NCI-H128 (cell line): ENCODE measurements at regions not wholly inside any gene's neighbourhood (a gene's known extent, or its start where the extent isn't known, plus 50 kb on each side); places are given as distances from the start of the nearest gene placed in this dataset.
A peak's percentile ranks its signal among the peaks of the same experiment; 100 is the strongest.

Experiments
- DNase-seq: peaks from one replicate; lab custom pipeline; 2025; ENCODE audit not compliant: unreplicated experiment; lab: John Stamatoyannopoulos, UW

DNA sequence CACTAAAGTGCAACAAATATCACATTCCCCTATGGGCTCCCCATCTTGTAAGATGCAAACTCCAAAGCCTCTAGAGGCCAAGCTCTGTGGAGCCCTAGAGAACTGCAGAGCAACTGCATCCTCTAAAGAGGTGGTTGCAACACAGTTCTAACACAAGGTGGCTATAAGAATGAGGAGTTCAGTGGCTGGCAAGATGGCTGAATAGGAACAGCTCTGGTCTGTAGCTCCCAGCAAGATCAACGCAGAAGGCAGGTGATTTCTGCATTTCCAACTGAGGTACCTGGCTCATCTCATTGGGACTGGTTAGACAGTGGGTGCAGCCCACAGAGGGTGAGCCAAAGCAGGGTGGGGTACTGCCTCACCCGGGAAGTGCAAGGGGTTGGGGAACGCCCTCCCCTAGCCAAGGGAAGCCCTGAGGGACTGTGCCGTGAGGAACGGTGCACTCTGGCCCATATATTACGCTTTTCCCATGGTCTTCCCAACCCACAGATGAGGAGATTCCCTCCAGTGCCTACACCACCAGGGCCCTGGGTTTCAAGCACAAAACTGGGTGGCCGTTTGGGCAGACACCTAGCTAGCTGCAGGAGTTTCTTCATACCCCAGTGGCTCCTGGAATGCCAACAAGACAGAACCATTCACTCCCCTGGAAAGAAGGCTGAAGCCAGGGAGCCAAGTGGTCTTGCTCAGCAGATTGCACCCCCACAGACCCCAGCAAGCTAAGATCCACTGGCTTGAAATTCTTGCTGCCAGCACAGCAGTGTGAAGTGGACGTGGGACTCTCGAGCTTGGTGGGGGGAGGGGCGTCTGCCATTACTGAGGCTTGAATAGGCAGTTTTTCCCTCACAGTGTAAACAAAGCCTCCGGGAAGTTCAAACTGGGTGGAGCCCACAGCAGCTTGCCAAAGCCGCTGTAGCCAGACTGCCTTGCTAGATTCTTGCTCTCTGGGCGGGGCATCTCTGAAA is 188.6 kb upstream of the EGLN3 start:
- peak; percentile 36 for DNase-seq

DNA sequence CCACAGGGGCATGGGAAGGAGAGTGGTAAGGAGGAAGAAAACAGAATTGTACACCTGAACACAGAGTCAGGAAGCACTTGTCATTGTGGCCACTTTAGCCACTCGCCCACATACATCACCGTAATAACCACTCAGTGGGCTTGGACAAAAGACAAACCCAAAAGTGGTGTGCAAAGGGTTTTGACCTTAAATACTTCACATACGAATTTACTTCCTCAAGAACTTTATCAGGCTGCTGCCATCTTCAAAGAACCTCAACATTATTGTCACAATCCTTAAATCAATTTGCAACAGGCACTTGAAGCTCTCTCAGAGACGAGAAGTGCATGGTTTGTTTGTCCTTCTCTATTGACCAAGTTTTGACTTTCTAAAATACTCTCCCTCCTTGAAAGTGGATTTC is 187.3 kb upstream of the EGLN3 start:
- no peak for DNase-seq

DNA sequence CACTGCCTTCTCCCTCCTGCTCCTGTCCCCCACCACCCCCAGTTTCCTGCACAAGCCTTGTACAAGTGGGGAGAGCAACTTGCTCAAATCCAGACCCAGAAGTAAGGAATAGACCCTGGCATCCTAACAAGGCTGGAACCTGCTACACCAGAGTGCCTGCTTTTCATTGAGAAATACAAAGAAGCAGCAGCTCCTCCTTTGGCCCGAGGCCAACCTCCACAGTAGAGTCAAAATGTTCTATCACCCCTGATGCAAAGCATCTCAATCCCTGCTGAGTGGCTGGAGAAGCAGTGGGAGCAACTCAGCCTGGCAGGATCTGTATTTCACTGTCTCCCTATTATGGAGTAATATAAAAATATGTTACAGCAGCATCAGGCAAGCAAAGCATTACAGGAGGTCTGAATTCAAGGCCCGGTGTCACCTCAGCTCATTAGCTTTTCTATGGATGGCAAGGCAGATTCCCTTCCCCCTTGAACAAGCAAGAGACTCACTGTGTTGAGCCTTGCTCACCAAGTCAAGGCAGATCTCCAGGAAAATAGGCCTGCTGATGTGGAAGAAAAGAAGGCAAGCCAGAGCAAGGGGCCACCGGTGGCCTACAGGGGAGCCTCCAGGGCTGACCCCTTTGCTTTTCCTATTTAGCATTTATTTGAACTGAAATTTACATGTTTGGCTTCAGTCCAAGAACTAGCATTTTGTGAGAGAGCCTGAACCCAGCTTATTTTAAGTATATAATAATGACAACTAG is 186.3 kb upstream of the EGLN3 start:
- no peak for DNase-seq

DNA sequence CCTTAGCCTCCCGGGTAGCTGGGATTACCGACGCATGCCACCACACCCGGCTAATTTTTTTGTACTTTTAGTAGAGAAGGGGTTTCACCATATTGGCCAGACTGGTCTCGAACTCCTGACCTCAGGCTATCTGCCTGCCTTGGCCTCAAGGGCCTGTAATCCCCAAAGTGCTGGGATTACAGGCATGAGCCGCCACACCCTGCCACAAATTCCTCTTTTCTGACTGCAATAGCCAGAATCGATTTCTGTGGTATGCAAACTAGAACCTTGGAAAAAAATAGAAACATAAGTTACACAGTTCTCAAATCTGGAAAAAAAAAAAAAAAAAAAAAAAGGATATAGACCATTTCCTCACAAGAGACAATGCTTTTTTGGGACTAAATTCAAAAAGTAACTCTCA is 184.6 kb upstream of the EGLN3 start:
- DNase-seq = no peak

DNA sequence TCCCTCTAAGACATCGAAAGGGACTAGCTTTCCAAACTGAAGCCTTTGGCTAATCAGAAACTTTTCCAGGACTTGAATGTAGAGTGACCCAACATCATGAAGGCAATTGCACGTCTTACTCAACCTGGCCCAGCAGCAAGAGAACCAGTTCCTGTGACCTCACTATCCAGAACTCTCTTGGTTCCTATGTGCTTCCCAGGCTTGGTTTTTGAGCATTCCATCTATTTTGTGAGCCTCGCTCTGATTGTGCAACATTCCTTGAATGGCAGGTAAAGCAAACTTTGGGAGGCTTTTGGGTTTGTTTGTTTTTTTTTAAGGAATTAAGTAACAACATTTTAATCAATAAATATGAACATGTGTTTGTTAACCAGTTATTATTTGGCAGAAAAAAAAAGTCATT is 183.6 kb upstream of the EGLN3 start:
- no peak for DNase-seq

DNA sequence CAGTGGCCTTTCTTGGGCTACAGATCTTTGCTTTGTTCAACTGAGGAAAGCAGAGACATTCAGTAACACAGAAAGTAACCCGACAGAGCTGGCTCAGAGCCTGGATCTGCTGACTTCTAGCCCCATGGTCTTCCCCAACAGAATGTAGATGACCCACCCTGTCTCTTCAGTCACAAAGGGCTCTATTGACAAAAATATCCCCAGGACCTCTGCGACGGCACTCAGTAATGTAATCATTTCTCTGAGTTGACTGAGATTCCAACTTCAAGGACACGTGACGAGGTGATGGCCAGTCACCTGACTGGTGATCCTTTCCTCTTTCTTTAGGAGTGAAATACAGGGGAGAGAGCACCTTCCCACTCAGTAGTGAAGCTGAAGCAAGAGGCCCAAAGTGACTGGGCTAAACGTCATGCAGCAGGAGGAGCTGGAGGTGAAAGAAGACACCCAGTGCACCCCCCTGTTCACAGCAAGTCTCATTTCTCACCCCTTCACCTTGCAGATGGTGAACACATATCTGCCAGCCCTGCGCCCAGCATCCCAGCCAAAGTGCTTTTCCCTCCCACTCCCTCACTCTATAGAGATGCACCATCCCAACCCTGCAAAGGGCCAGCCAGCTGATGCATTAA is 179.2 kb upstream of the EGLN3 start:
- no peak for DNase-seq

DNA sequence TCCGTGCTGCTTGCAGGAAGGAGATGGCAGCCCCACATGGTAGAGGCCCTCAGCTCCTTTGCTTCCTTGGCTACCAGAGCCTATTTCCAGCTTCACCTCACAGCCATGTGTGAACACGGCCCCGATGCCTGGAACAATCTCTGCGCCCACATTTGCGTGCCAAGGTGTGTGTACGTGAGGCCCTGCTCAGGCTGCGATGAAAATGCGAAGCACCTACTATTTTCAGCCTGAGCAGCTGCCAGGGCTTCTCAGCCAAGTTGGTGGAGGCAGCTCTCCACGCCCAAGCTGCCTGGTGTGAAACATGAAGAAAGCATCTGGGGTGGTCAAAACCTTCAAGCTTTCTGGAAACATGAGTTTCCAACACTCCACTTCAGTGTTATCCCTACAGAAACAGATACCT is 177.8 kb upstream of the EGLN3 start:
- no peak for DNase-seq

DNA sequence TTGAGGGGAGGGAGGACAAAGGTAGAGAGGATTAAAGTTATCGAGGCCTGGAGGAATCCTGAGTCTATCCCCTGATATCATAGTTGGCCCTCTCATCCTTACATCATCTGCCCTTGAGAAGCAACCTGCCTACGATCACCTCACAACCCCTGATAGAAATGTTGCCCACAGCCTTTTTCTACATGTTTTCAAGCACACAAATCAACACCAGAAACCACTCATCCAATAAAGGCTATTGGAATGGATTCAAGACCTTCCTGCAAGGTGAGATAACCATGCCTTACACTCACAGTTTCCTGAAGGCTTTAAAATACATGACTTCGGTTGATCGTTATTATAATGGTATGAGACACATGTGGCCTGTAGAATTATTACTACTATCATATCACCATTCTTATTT is 175.7 kb upstream of the EGLN3 start:
- no peak for DNase-seq

DNA sequence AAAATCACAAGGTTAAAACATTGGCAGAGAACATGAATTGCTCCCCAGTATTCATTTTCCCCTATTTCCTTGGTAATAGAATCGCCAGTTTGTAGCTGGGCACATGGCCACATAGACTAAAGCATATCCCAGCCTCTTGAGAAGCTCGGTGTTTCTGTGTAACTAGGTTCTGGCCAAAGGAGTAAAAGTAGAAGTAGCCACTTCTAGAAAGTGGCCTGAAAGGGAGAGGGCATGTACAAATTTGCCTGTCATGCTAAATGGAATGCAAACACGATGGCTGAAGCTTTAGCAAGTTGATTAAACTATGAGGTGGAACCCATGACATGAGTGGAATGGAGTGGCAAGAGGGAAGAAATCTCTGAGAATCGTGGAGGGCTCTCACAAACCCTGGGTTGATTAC is 173.7 kb upstream of the EGLN3 start:
- DNase-seq = no peak

DNA sequence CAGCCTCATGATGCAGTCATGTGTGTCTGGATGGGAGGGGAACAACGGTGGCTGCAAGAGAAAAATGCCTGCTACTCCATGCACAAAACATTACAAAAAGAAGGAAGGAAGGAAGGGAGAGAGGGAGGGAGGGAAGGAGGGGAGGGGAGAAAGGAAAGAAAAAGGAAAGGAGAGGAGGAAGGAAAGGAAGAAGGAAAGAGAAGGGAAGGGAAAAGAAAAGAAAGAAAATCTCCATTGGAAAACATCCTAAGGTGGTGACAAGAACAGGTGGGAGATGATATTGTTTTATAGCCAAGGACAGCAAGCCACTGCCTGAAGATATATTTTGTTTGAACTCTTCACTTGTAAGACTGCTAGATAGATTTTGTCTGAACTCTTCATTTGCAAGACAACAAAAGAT is 171.8 kb upstream of the EGLN3 start:
- no peak for DNase-seq

DNA sequence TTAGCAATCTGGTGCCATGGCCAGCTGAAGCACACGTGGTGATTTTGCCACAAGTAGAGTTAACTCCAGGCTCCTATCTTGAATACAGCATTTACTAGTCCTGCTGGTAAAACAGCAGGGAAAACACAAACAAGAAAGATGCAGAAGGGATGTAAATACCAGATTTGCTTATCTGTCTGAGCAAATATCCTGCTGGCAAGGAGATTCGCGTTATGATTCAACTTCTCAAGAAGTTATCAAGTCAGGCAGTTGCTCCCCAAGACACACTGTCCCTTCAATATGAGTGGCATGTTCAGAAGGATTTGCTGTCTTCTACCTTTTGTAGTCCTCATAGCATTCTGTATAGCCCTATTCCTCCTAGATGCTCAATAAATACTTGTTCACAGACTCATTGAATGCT is 171.2 kb upstream of the EGLN3 start:
- DNase-seq = no peak

DNA sequence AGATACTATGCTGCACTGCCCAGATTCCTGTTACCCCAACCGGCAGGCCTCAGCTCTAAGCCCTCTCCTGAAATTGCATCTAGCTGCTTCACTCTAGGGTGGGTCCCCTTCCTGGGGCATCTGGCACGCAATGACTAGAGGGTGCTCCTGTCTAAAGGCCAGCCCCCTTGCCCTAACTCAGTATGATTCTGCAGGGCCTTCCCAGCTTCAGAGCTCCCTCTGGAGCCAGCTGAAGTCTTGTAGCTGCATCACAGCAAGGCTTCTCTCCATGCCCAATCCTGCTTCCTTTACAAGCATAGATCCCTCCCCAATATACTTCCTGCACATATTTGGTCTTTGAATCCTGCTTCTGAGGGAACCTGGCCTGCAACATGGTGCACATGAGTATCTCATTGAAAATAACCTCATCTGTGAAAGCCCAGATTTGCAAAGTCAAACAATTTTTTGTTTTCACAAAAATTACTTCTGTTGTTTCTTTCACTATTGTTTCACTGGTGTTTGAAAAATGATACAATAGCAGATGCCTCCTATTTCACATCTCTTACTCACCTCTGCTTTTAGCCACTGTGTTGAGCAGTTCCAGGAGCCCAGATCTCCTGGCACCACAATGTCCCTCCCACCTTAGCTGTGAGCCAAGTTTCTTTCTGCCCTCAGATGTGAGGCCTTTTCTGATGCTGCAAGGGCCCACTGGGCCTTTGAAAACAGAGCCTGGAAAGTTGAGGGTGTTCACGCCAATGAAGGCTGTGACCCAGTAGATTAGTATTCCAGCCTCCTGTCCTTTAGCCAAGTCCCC is 169.5 kb upstream of the EGLN3 start:
- no peak for DNase-seq

DNA sequence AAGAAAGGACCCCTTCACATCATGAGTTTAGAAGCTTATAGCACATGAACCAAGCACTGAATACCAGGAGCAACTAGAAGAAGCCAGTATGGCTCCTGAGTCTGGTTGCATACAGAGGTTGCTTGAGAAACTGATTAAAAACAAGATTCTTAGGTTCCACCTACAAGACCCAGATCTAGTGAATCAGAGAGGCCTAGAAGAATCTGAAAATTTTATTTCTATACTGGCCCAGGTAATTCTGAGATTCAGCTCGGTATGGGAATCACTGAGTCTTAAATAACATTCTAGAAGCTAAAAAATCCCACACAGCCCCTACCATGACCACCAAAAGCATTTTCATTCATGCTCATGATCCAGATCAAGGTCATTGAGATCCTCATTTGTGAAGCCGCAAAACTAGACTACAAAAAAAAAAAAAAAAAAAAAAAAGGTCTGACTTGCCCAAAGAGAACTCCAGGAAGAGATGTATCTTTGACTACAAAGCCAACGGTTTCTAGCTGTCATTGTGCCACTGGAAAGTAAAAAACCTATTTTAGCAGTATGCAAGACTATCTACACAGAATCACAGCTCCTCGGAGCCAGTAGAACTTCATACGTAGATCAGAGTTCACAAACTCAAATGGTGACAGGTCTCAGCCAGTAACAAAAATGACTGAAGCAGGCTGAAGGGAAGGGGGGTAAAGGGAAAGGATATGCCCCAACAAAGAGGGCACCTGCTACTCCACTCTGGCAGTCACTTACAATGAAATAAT is 168.4 kb upstream of the EGLN3 start:
- DNase-seq = no peak

DNA sequence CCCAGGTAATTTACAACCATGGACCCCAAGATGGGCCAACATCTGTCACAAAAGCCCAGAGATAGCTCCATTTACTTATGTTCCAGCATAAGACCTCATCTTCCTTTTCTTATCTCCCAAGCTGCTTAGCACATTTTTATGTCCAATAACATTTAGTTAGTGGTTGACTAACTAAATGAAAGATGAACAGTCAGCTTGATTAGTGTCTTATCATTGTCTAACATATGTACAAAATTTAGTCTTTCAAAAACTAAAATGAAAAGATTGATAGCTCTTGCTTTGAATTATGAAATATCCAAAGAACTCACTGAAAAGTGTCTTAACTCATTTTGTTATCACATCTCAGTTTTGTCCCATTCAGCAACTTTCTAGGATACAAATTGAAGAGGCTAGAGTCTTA is 163.1 kb upstream of the EGLN3 start:
- no peak for DNase-seq

DNA sequence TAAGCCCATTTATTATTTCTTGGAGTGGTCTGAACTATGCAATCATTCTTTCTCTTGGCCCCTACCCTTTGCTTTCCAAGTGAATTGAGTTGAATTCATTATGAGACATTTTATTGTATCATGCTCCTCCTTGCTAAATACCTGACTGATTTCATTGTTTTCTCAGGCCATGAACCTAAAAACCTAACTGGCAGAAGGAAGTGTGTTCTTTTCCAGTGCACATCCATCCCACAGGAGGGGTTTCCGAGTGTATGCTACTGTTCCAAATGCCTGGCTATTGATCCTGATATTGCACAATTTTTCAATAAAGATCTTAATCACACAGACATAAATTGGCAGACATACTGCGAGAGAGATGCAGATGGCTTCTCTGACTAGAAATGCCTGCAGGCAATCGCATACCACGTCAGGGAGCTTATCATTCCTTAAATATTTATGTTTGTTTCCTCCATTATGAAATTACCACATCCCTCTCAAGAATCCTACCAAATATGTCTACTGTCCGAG is 162.2 kb upstream of the EGLN3 start:
- DNase-seq = no peak

DNA sequence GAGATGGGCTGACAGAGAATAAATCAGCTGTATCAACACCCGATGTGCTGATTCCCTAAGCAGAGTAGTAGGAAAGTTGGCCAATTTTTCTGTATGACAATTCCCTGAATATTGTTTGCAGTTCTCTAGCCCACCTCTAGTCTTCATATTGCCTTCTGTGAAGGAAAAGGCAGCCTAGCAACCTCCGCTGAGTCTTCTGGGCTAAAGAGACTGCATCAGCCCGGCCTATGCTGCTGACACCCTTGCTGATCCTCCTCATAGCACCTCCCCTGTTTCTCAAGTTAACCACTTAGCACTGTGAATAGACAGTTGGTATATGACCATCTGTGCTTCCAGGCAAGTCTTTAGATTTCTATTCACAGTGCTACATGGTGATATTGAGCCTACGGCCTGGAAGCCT is 161.1 kb upstream of the EGLN3 start:
- no peak for DNase-seq

DNA sequence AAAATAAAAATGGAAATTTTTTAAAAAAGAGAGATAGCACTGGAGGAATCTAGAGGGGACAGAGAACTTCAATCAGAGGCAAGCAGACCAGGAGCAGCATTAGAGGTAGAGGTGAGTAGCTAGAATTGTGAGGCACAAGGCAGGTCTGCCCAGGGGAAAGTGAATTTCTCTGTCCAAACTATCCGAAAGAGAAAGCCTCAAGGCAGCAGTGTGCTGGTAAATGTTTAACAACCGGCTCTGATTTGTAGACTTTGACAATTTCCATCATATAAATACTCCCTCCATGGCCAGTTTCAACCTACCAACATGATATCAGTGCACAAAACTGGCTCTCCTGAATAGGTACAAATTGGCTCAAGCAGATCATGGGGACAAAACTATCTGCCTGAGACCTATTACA is 160.6 kb upstream of the EGLN3 start:
- no peak for DNase-seq

DNA sequence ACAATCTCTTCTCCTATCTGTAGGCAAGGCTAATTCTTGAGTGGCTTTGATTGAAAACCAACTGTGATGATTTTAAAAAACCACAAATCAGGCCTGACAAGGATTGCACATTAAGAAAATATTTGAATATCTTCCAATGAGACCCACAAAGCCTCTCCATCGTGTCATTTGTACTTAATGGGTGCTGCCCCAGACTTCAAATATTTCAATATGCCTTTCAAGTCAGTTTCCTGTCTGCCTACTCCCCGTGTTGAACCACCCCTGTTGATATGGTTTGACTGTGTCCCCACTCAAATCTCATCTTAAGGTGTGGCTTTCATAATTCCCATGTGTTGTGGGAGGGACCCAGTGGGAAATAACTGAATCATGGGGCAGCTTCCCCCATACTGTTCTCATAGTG is 159.7 kb upstream of the EGLN3 start:
- DNase-seq = no peak

DNA sequence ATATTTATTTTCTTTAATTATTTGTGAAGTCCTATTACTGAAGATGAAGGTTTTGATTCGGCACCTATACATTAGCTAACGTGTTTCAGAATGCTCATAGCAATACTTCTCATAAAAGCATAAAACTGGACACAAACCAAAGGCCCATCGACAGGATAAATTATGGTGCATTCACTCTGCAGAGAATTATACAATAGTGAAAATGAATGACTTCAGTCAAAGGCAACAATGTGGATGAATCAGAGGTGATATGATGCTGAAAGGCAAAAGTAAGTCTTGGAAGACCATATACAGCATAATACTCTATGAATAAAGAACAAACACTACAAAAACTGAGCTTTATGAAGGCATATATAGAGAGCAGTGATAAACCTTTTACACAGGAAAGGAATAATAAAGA is 156.6 kb upstream of the EGLN3 start:
- no peak for DNase-seq

DNA sequence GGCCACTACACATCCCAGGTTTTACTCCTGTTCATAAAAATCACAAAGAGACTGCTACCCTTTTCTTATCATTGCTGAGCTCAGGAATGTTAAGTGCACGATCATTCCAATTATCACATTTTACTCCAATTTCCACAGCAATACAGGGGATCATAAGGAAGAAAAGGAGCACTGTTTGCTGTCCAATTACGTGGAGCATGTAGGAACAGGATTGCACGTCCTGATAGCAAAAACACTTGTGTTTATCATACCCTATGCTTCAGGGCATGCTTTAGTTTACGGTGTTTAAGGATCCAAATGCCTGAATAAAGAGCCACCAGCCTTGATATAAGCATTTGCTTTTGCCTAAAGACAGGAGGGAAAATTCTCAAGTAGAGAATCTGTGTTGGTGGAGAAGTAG is 155.4 kb upstream of the EGLN3 start:
- no peak for DNase-seq
